H1 (cell line): ENCODE measurements at regions not wholly inside any gene's neighbourhood (a gene's known extent, or its start where the extent isn't known, plus 50 kb on each side); places are given as distances from the start of the nearest gene placed in this dataset.

Experiments
- BRCA1 ChIP-seq: IDR thresholded peaks from 2 replicates; pipeline ENCODE4 v1.6.1; 2012; ENCODE audit warnings: low read depth, low read length, improper control_type of control experiment
- FOSL1 ChIP-seq: IDR thresholded peaks from 2 replicates; pipeline ENCODE4 v1.6.1; 2011; ENCODE audit warnings: mild to moderate bottlenecking, low read depth, low read length, moderate library complexity; ENCODE audit not compliant: insufficient read depth
- RAD21 ChIP-seq, 2 experiments: IDR thresholded peaks in 1 of 2; conservative IDR thresholded peaks in 1 of 2; 2 replicates each; pipeline ENCODE4 v1.6.1; 2011; ENCODE audit warnings: low read depth in 2 of 2, low read length in 2 of 2, improper control_type of control experiment in 1 of 2, inconsistent platforms in 1 of 2, mild to moderate bottlenecking in 1 of 2, moderate library complexity in 1 of 2
- RBBP5 ChIP-seq: IDR thresholded peaks from 2 replicates; pipeline ENCODE4 v1.7.1; 2012; ENCODE audit warnings: low read depth, mild to moderate bottlenecking, inconsistent platforms, low read length, moderate library complexity, borderline replicate concordance
- SP2 ChIP-seq: IDR thresholded peaks from 2 replicates; pipeline ENCODE4 v1.6.1; 2012; ENCODE audit warnings: mild to moderate bottlenecking, low read length, inconsistent platforms
- TCF12 ChIP-seq: IDR thresholded peaks from 2 replicates; pipeline ENCODE4 v1.6.1; 2011; ENCODE audit warnings: low read depth, mild to moderate bottlenecking, low read length
- TF ChIP-seq, protein P1 (sequence below): IDR thresholded peaks from 2 replicates; pipeline ENCODE4 v1.6.1; 2012; ENCODE audit warnings: low read length, inconsistent platforms

DNA sequence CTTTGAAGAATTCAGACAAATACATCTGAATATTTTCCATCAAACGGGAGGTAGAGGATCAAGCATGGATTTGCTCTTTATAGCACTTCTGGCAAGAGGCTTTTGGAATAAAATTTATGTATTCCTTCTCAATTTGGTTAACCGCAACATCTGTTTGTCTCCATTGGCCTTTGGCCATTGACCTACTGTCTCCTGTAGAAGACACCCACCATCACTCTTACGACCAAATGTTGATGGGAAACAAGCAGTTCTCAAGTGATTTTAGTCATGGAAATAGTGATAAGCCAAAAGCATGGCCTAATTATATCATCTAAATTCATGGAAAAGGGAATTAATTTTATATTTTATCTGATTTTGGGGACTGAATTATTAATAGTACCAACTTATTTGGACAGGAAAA is 591.9 kb downstream of the CD109 start (continued):
- no peak for TF ChIP-seq RBBP5
- TF ChIP-seq FOSL1 = no peak
- TF ChIP-seq TCF12 = no peak
- TF ChIP-seq BRCA1 = no peak
- no peak for TF ChIP-seq RAD21 (IDR thresholded peaks at IDR 0.05 in 1 of 2, conservative IDR thresholded peaks at IDR 0.05 in 1 of 2; ENCODE audit: low read depth in 2 of 2, low read length in 2 of 2)
- TF ChIP-seq, protein P1, sequence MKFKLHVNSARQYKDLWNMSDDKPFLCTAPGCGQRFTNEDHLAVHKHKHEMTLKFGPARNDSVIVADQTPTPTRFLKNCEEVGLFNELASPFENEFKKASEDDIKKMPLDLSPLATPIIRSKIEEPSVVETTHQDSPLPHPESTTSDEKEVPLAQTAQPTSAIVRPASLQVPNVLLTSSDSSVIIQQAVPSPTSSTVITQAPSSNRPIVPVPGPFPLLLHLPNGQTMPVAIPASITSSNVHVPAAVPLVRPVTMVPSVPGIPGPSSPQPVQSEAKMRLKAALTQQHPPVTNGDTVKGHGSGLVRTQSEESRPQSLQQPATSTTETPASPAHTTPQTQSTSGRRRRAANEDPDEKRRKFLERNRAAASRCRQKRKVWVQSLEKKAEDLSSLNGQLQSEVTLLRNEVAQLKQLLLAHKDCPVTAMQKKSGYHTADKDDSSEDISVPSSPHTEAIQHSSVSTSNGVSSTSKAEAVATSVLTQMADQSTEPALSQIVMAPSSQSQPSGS = no peak
- no peak for TF ChIP-seq SP2
